WTC11 (cell line): ENCODE measurements at regions not wholly inside any gene's neighbourhood (a gene's known extent, or its start where the extent isn't known, plus 50 kb on each side); places are given as distances from the start of the nearest gene placed in this dataset.

Experiments
- ATAC-seq: fragments of 200-7000 bp; cut with Tn5 transposase; 2 replicates; pipeline ENCODE4 v1.10.0; 2021; ENCODE audit warnings: mild to moderate bottlenecking, moderate library complexity
- CTCF ChIA-PET: fragments of 300-600 bp; sonication (Branson Sonifier 250); formaldehyde crosslinking; loops from one replicate; lab custom pipeline; 2021; ENCODE audit warnings: antibody characterized with exemption; lab: Charles Lee
- POLR2A ChIA-PET: fragments of 350-600 bp; sonication (Branson Sonifier 250); formaldehyde crosslinking; loops from one replicate; lab custom pipeline; 2021; ENCODE audit warnings: antibody characterized with exemption; lab: Charles Lee
- DNase-seq: peaks from one replicate; pipeline ENCODE4 v3.0.0; 2021; ENCODE audit warnings: low spot score
- H3K27ac Mint-ChIP-seq: 2 replicates; pipeline ENCODE4 v1.8.0; 2021; ENCODE audit warnings: mixed read lengths
- H3K27me3 Mint-ChIP-seq: 2 replicates; pipeline ENCODE4 v1.8.0; 2021; ENCODE audit warnings: low read depth, mild to moderate bottlenecking, moderate library complexity, mixed read lengths
- H3K36me3 Mint-ChIP-seq: 2 replicates; pipeline ENCODE4 v1.8.0; 2021; ENCODE audit warnings: mixed read lengths
- H3K4me1 Mint-ChIP-seq: 2 replicates; pipeline ENCODE4 v1.8.0; 2022; ENCODE audit warnings: mixed read lengths
- H3K4me3 Mint-ChIP-seq: 2 replicates; pipeline ENCODE4 v1.8.0; 2021; ENCODE audit warnings: mild to moderate bottlenecking, moderate library complexity, mixed read lengths
- H3K9me3 Mint-ChIP-seq: 2 replicates; pipeline ENCODE4 v1.8.0; 2021; ENCODE audit warnings: mixed read lengths
- CREB1 ChIP-seq: sonication (generic); formaldehyde crosslinking; IDR thresholded peaks from 2 replicates; pipeline ENCODE4 v1.8.0; 2023; ENCODE audit warnings: mild to moderate bottlenecking, missing genetic modification reagents
- CREM ChIP-seq: sonication (generic); formaldehyde crosslinking; IDR thresholded peaks from 2 replicates; pipeline ENCODE4 v1.8.1; 2022; ENCODE audit warnings: mild to moderate bottlenecking, missing genetic modification reagents, moderate library complexity
- IRF2 ChIP-seq: sonication (generic); formaldehyde crosslinking; IDR thresholded peaks from 2 replicates; pipeline ENCODE4 v1.8.0; 2022; ENCODE audit warnings: low read depth, missing genetic modification reagents, borderline replicate concordance
- JAZF1 ChIP-seq: fragments of 250-450 bp; sonication (Bioruptor Pico); IDR thresholded peaks from 2 replicates; pipeline ENCODE4 v1.9.0; 2021; ENCODE audit warnings: moderate library complexity, mild to moderate bottlenecking, inconsistent platforms
- KAT7 ChIP-seq: sonication (generic); formaldehyde crosslinking; IDR thresholded peaks from 2 replicates; pipeline ENCODE4 v1.8.1; 2023; ENCODE audit warnings: missing genetic modification reagents, mild to moderate bottlenecking, borderline replicate concordance
- MXD4 ChIP-seq: fragments of 250-450 bp; sonication (Bioruptor Pico); IDR thresholded peaks from 2 replicates; pipeline ENCODE4 v1.8.0; 2021; ENCODE audit warnings: mild to moderate bottlenecking, moderate library complexity, borderline replicate concordance
- RORB ChIP-seq: fragments of 250-450 bp; sonication (Bioruptor Pico); IDR thresholded peaks from 2 replicates; pipeline ENCODE4 v1.9.0; 2021; ENCODE audit warnings: mild to moderate bottlenecking
- ZBTB21 ChIP-seq: sonication (generic); formaldehyde crosslinking; IDR thresholded peaks from 2 replicates; pipeline ENCODE4 v1.8.1; 2023; ENCODE audit warnings: mild to moderate bottlenecking, missing genetic modification reagents, borderline replicate concordance
- ZNF263 ChIP-seq: sonication (generic); formaldehyde crosslinking; IDR thresholded peaks from 2 replicates; pipeline ENCODE4 v1.8.1; 2022; ENCODE audit warnings: low read depth, mild to moderate bottlenecking, moderate library complexity, missing genetic modification reagents
- ZNF317 ChIP-seq: sonication (generic); formaldehyde crosslinking; IDR thresholded peaks from 2 replicates; pipeline ENCODE4 v1.8.1; 2023; ENCODE audit warnings: low read depth, mild to moderate bottlenecking, moderate library complexity, missing genetic modification reagents, borderline replicate concordance
- ZNF396 ChIP-seq: fragments of 250-450 bp; sonication (Bioruptor Pico); IDR thresholded peaks from 2 replicates; pipeline ENCODE4 v1.8.0; 2021; ENCODE audit warnings: mild to moderate bottlenecking, moderate library complexity, borderline replicate concordance
- ZNF416 ChIP-seq: fragments of 250-450 bp; sonication (Bioruptor Pico); IDR thresholded peaks from 2 replicates; pipeline ENCODE4 v1.9.0; 2021; ENCODE audit warnings: mild to moderate bottlenecking, inconsistent platforms
- TF ChIP-seq, protein P1 (sequence below): sonication (generic); formaldehyde crosslinking; IDR thresholded peaks from 2 replicates; pipeline ENCODE4 v1.8.0; 2022; ENCODE audit warnings: mild to moderate bottlenecking, missing genetic modification reagents
- TF ChIP-seq, protein P2 (sequence below): sonication (generic); formaldehyde crosslinking; IDR thresholded peaks from 2 replicates; pipeline ENCODE4 v1.8.1; 2022; ENCODE audit warnings: missing genetic modification reagents, borderline replicate concordance
- TF ChIP-seq, protein P3 (sequence below): sonication (generic); formaldehyde crosslinking; IDR thresholded peaks from 2 replicates; pipeline ENCODE4 v1.8.0; 2022; ENCODE audit warnings: missing genetic modification reagents
- TF ChIP-seq, protein P4 (sequence below): sonication (generic); formaldehyde crosslinking; IDR thresholded peaks from 2 replicates; pipeline ENCODE4 v1.8.0; 2023; ENCODE audit warnings: mild to moderate bottlenecking, missing genetic modification reagents
- TF ChIP-seq, protein P5 (sequence below): sonication (generic); formaldehyde crosslinking; IDR thresholded peaks from 2 replicates; pipeline ENCODE4 v1.8.0; 2023; ENCODE audit warnings: missing genetic modification reagents
- TF ChIP-seq, protein P6 (sequence below): fragments of 250-450 bp; sonication (Bioruptor Pico); IDR thresholded peaks from 2 replicates; pipeline ENCODE4 v1.9.0; 2021; ENCODE audit warnings: mild to moderate bottlenecking

DNA sequence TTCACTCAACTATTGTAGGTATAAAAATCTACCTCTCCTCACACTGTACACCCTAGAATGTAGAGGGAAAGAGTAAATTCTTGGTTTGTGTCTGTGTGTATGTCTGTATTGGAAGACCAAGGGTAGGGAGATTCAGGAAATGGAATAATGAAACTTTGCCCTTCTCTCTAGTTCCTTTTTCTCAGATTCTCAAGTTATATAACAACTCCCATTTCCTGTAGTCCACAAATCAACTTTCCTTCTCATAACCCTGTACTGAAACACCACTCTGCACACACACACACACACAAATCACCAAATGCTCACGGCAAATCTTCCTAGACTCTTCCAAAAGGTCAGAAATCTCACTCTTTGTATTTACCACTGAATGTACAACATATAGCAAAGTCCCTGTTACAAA lies 824.5 kb upstream of the DIAPH2 start:
- no peak for ATAC-seq
- H3K36me3 Mint-ChIP-seq = no peaks in the 10 kb centered on the region

DNA sequence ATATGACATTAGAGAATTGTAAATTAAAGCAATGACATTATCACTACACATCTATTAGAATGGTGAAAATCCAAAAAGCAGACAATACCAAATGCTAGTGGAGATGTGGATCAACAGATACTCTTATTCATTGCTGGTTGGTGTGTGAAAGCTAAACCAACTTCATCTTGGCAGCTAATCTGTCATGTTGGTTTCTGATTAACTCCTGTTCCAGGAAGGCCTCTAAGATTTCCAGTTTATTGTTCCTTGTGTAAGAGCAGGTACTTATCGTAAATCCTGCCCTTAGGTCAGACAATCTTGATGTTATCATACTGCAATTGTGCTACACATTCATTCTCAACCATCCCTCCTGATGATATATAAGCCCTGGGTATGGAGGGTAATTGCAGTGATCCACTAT lies 809.0 kb upstream of the DIAPH2 start:
- Mint-ChIP-seq H3K9me3 (0 out of 2 replicates have a peak, but pooled peaks cover 7% of the 10 kb centered on the region), H3K27me3 (no peaks in the 10 kb centered on the region), H3K27ac (no peak overlapping the region), H3K36me3 (no peaks in the 10 kb centered on the region), H3K4me3 (no peak overlapping the region), H3K4me1 (no peaks in the 10 kb centered on the region)
- DNase-seq = no peak
- ATAC-seq = no peak
- CTCF ChIA-PET = no interaction called here
- TF ChIP-seq, protein P1, sequence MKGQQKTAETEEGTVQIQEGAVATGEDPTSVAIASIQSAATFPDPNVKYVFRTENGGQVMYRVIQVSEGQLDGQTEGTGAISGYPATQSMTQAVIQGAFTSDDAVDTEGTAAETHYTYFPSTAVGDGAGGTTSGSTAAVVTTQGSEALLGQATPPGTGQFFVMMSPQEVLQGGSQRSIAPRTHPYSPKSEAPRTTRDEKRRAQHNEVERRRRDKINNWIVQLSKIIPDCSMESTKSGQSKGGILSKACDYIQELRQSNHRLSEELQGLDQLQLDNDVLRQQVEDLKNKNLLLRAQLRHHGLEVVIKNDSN (CRISPR knock-in tag) = no peak
- no peak for TF ChIP-seq KAT7
- no peak for TF ChIP-seq ZNF416 (CRISPR knock-in tag)
- POLR2A ChIA-PET = no interaction called here

More for the DNA sequence above, 824.5 kb upstream of the DIAPH2 start:
- CTCF ChIA-PET = no interaction called here
- DNase-seq = no peak
- no peaks in the 10 kb centered on the region for H3K27me3 Mint-ChIP-seq
- no peak overlapping the region for H3K4me3 Mint-ChIP-seq
- H3K9me3 Mint-ChIP-seq = peaks cover 15% of the 10 kb centered on the region; the same call in 1 of the 2 replicates
- POLR2A ChIA-PET = no interaction called here
- TF ChIP-seq, protein P2, sequence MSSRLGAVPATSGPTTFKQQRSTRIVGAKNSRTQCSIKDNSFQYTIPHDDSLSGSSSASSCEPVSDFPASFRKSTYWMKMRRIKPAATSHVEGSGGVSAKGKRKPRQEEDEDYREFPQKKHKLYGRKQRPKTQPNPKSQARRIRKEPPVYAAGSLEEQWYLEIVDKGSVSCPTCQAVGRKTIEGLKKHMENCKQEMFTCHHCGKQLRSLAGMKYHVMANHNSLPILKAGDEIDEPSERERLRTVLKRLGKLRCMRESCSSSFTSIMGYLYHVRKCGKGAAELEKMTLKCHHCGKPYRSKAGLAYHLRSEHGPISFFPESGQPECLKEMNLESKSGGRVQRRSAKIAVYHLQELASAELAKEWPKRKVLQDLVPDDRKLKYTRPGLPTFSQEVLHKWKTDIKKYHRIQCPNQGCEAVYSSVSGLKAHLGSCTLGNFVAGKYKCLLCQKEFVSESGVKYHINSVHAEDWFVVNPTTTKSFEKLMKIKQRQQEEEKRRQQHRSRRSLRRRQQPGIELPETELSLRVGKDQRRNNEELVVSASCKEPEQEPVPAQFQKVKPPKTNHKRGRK = no peak
- no peak for TF ChIP-seq MXD4 (CRISPR knock-in tag)
- TF ChIP-seq JAZF1 (CRISPR knock-in tag) = no peak
- TF ChIP-seq IRF2 (CRISPR knock-in tag) = no peak
- TF ChIP-seq ZNF396 (CRISPR knock-in tag) = no peak
- no peak for TF ChIP-seq RORB
- no peak for TF ChIP-seq ZNF416 (CRISPR knock-in tag)
- no peak for TF ChIP-seq CREM (CRISPR knock-in tag)
- TF ChIP-seq ZNF263 = no peak
- TF ChIP-seq, protein P3, sequence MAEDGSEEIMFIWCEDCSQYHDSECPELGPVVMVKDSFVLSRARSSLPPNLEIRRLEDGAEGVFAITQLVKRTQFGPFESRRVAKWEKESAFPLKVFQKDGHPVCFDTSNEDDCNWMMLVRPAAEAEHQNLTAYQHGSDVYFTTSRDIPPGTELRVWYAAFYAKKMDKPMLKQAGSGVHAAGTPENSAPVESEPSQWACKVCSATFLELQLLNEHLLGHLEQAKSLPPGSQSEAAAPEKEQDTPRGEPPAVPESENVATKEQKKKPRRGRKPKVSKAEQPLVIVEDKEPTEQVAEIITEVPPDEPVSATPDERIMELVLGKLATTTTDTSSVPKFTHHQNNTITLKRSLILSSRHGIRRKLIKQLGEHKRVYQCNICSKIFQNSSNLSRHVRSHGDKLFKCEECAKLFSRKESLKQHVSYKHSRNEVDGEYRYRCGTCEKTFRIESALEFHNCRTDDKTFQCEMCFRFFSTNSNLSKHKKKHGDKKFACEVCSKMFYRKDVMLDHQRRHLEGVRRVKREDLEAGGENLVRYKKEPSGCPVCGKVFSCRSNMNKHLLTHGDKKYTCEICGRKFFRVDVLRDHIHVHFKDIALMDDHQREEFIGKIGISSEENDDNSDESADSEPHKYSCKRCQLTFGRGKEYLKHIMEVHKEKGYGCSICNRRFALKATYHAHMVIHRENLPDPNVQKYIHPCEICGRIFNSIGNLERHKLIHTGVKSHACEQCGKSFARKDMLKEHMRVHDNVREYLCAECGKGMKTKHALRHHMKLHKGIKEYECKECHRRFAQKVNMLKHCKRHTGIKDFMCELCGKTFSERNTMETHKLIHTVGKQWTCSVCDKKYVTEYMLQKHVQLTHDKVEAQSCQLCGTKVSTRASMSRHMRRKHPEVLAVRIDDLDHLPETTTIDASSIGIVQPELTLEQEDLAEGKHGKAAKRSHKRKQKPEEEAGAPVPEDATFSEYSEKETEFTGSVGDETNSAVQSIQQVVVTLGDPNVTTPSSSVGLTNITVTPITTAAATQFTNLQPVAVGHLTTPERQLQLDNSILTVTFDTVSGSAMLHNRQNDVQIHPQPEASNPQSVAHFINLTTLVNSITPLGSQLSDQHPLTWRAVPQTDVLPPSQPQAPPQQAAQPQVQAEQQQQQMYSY = no peak
- no peak for TF ChIP-seq ZNF317 (CRISPR knock-in tag)
- no peak for TF ChIP-seq CREB1 (CRISPR knock-in tag)
- TF ChIP-seq, protein P4, sequence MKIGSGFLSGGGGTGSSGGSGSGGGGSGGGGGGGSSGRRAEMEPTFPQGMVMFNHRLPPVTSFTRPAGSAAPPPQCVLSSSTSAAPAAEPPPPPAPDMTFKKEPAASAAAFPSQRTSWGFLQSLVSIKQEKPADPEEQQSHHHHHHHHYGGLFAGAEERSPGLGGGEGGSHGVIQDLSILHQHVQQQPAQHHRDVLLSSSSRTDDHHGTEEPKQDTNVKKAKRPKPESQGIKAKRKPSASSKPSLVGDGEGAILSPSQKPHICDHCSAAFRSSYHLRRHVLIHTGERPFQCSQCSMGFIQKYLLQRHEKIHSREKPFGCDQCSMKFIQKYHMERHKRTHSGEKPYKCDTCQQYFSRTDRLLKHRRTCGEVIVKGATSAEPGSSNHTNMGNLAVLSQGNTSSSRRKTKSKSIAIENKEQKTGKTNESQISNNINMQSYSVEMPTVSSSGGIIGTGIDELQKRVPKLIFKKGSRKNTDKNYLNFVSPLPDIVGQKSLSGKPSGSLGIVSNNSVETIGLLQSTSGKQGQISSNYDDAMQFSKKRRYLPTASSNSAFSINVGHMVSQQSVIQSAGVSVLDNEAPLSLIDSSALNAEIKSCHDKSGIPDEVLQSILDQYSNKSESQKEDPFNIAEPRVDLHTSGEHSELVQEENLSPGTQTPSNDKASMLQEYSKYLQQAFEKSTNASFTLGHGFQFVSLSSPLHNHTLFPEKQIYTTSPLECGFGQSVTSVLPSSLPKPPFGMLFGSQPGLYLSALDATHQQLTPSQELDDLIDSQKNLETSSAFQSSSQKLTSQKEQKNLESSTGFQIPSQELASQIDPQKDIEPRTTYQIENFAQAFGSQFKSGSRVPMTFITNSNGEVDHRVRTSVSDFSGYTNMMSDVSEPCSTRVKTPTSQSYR = no peak
- TF ChIP-seq, protein P5, sequence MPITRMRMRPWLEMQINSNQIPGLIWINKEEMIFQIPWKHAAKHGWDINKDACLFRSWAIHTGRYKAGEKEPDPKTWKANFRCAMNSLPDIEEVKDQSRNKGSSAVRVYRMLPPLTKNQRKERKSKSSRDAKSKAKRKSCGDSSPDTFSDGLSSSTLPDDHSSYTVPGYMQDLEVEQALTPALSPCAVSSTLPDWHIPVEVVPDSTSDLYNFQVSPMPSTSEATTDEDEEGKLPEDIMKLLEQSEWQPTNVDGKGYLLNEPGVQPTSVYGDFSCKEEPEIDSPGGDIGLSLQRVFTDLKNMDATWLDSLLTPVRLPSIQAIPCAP = no peak
- TF ChIP-seq KAT7 = no peak
- TF ChIP-seq, protein P6, sequence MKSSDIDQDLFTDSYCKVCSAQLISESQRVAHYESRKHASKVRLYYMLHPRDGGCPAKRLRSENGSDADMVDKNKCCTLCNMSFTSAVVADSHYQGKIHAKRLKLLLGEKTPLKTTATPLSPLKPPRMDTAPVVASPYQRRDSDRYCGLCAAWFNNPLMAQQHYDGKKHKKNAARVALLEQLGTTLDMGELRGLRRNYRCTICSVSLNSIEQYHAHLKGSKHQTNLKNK = no peak
- no peak for TF ChIP-seq ZBTB21 (CRISPR knock-in tag)
- no peak overlapping the region for H3K27ac Mint-ChIP-seq
- H3K4me1 Mint-ChIP-seq = no peaks in the 10 kb centered on the region
